Subcutaneous abdominal adipose tissue (tissue), 5 donors: ENCODE measurements at regions not wholly inside any gene's neighbourhood (a gene's known extent, or its start where the extent isn't known, plus 50 kb on each side); places are given as distances from the start of the nearest gene placed in this dataset.
"Not testable (repeated sequence)": the region's sequence is repeated elsewhere in the genome, so short reads cannot be mapped to it uniquely, and the experiment has no call there.

ENCODE experiments used
- H3K27ac ChIP-seq: one replicate; pipeline ENCODE4 v1.7.0; 2013; ENCODE audit warnings: low read depth, mild to moderate bottlenecking, inconsistent platforms, low read length, moderate library complexity
- H3K27me3 ChIP-seq, 5 donors: one replicate each; pipeline ENCODE4 v1.7.0; 2013; ENCODE audit warnings: low read length in 5 of 5, inconsistent platforms in 1 of 5; ENCODE audit not compliant: control insufficient read depth in 5 of 5, insufficient read depth in 4 of 5
- H3K36me3 ChIP-seq, 5 donors: one replicate each; pipeline ENCODE4 v1.7.0; 2013; ENCODE audit warnings: low read length in 5 of 5; ENCODE audit not compliant: control insufficient read depth in 5 of 5, insufficient read depth in 5 of 5
- H3K4me1 ChIP-seq, 5 donors: one replicate each; pipeline ENCODE4 v1.7.0; 2013; ENCODE audit warnings: low read length in 5 of 5, mild to moderate bottlenecking in 3 of 5, moderate library complexity in 1 of 5; ENCODE audit not compliant: control insufficient read depth in 5 of 5, insufficient read depth in 5 of 5
- H3K4me3 ChIP-seq, 5 donors: one replicate each; pipeline ENCODE4 v1.7.0; 2013; ENCODE audit warnings: low read length in 5 of 5, low read depth in 1 of 5
- H3K9ac ChIP-seq, 5 donors: one replicate each; pipeline ENCODE4 v1.7.0; 2013; ENCODE audit warnings: low read length in 5 of 5, mild to moderate bottlenecking in 4 of 5, moderate library complexity in 3 of 5
- H3K9me3 ChIP-seq, 5 donors: one replicate each; pipeline ENCODE4 v1.7.0; 2013; ENCODE audit warnings: low read length in 5 of 5; ENCODE audit not compliant: control insufficient read depth in 5 of 5
- donor health status: healthy.
- donor health status: healthy.
- donor health status: healthy.
- donor health status: healthy.
- donor health status: healthy.

GRCh38 chr4:177968817-177969442 lies 526.7 kb upstream of the AGA start:
- H3K27me3 ChIP-seq, result no peaks in the 10 kb centered on the region
- H3K27ac ChIP-seq, result no peak overlapping the region
- no peak overlapping the region for H3K4me3 ChIP-seq
- H3K36me3 ChIP-seq, result no peaks in the 10 kb centered on the region
- no peak overlapping the region for H3K9ac ChIP-seq
- H3K4me1 ChIP-seq, result no peaks in the 10 kb centered on the region
- no peaks in the 10 kb centered on the region for H3K9me3 ChIP-seq

GRCh38 chr4:177974461-177974860 lies 532.2 kb upstream of the AGA start:
- Histone ChIP-seq H3K4me3 (no peak overlapping the region), H3K4me1 (no peaks in the 10 kb centered on the region), H3K9ac (no peak overlapping the region), H3K27ac (no peak overlapping the region), H3K9me3 (no peaks in the 10 kb centered on the region), H3K27me3 (no peaks in the 10 kb centered on the region), H3K36me3 (no peaks in the 10 kb centered on the region)

- H3K9ac ChIP-seq, result no peak overlapping the region
- no peaks in the 10 kb centered on the region for H3K27me3 ChIP-seq
- H3K4me1 ChIP-seq, result no peaks in the 10 kb centered on the region
- H3K4me3 ChIP-seq, result no peak overlapping the region
- no peaks in the 10 kb centered on the region for H3K9me3 ChIP-seq
- H3K27ac ChIP-seq, result no peak overlapping the region
- H3K36me3 ChIP-seq, result no peaks in the 10 kb centered on the region
Observed at GRCh38 chr4:177975315-177975987, 533.2 kb upstream of the AGA start.

GRCh38 chr4:177986236-177986635 lies 544.0 kb upstream of the AGA start:
- H3K9ac ChIP-seq, result no peak overlapping the region
- H3K4me3 ChIP-seq, result no peak overlapping the region
- no peaks in the 10 kb centered on the region for H3K27me3 ChIP-seq
- no peak overlapping the region for H3K27ac ChIP-seq
- no peaks in the 10 kb centered on the region for H3K36me3 ChIP-seq
- no peaks in the 10 kb centered on the region for H3K4me1 ChIP-seq
- no peaks in the 10 kb centered on the region for H3K9me3 ChIP-seq

- Histone ChIP-seq H3K4me3 (no peak overlapping the region), H3K36me3 (no peaks in the 10 kb centered on the region), H3K4me1 (no peaks in the 10 kb centered on the region), H3K27me3 (no peaks in the 10 kb centered on the region), H3K9ac (no peak overlapping the region), H3K9me3 (no peaks in the 10 kb centered on the region), H3K27ac (no peak overlapping the region)
Observed at GRCh38 chr4:177987896-177988295, 545.7 kb upstream of the AGA start.

GRCh38 chr4:177989503-177990201 lies 547.4 kb upstream of the AGA start:
- Histone ChIP-seq H3K27ac (no peak overlapping the region), H3K36me3 (no peaks in the 10 kb centered on the region), H3K9me3 (no peaks in the 10 kb centered on the region), H3K4me1 (no peaks in the 10 kb centered on the region), H3K9ac (no peak overlapping the region), H3K4me3 (no peak overlapping the region), H3K27me3 (no peaks in the 10 kb centered on the region)

- Histone ChIP-seq H3K4me3 (no peak overlapping the region), H3K9ac (no peak overlapping the region), H3K27me3 (no peaks in the 10 kb centered on the region), H3K36me3 (no peaks in the 10 kb centered on the region), H3K9me3 (peaks cover 0 to 8% (median 0%) of the 10 kb centered on the region in 5 donors), H3K27ac (no peak overlapping the region), H3K4me1 (no peaks in the 10 kb centered on the region)
Observed at GRCh38 chr4:178003098-178003657, 560.9 kb upstream of the AGA start.

GRCh38 chr4:178010596-178010995 lies 568.4 kb upstream of the AGA start:
- Histone ChIP-seq H3K27ac (no peak overlapping the region), H3K4me1 (no peaks in the 10 kb centered on the region), H3K9ac (no peak overlapping the region), H3K9me3 (peaks cover 0 to 8% (median 0%) of the 10 kb centered on the region in 5 donors), H3K4me3 (no peak overlapping the region), H3K27me3 (no peaks in the 10 kb centered on the region), H3K36me3 (no peaks in the 10 kb centered on the region)

- not testable (repeated sequence) for H3K9ac ChIP-seq, H3K9me3 ChIP-seq, H3K4me1 ChIP-seq, H3K27ac ChIP-seq, H3K36me3 ChIP-seq, H3K27me3 ChIP-seq, H3K4me3 ChIP-seq
Observed at GRCh38 chr4:178015046-178015445, 572.8 kb upstream of the AGA start.

GRCh38 chr4:178026999-178027398 lies 584.8 kb upstream of the AGA start:
- no peak overlapping the region for H3K9ac ChIP-seq
- H3K4me1 ChIP-seq, result no peaks in the 10 kb centered on the region
- H3K27me3 ChIP-seq, result no peaks in the 10 kb centered on the region
- no peak overlapping the region for H3K27ac ChIP-seq
- peaks cover 0 to 3% (median 0%) of the 10 kb centered on the region in 5 donors for H3K36me3 ChIP-seq
- no peak overlapping the region for H3K4me3 ChIP-seq
- peaks cover 0 to 3% (median 0%) of the 10 kb centered on the region in 5 donors for H3K9me3 ChIP-seq
